IMR-90 (cell line): ENCODE measurements at regions not wholly inside any gene's neighbourhood (a gene's known extent, or its start where the extent isn't known, plus 50 kb on each side); places are given as distances from the start of the nearest gene placed in this dataset.

Experiments
- ATAC-seq: fragments of 200-7000 bp; cut with Tn5 transposase; 2 replicates; pipeline ENCODE4 v1.9.1; 2020; ENCODE audit warnings: low read depth, mild to moderate bottlenecking, moderate library complexity
- BruUV-seq: library from RNA; stranded (reverse); fragments of 400-500 nt; replicated peaks from 2 replicates; lab custom pipeline; 2021; lab: Mats Ljungman, UMichigan
- CTCF ChIA-PET: fragments of 300-600 bp; formaldehyde crosslinking; extraction: SDS; loops from one replicate; lab custom pipeline; 2021; ENCODE audit warnings: antibody characterized with exemption; lab: Yijun Ruan, JAX
- POLR2A ChIA-PET: fragments of 300-600 bp; sonication (Branson Sonifier 250); formaldehyde crosslinking; loops from one replicate; lab custom pipeline; 2022; ENCODE audit warnings: antibody characterized with exemption; ENCODE audit not compliant: unreplicated experiment; lab: Charles Lee
- DNase-seq: peaks from one replicate; pipeline ENCODE4 v3.0.0; 2013
- H2AFZ ChIP-seq: replicated peaks from 2 replicates; pipeline ENCODE3; 2013; ENCODE audit warnings: low read length, mild to moderate bottlenecking; ENCODE audit not compliant: poor library complexity
- H2AK5ac ChIP-seq: 2 replicates; pipeline ENCODE4 v1.6.1; 2013; ENCODE audit warnings: low read depth, low read length, inconsistent platforms
- H2AK9ac ChIP-seq: replicated peaks from 2 replicates; pipeline ENCODE3; 2013; ENCODE audit warnings: mild to moderate bottlenecking, low read depth, low read length, moderate library complexity; ENCODE audit not compliant: poor library complexity
- H2BK120ac ChIP-seq: 2 replicates; pipeline ENCODE4 v1.6.1; 2013; ENCODE audit warnings: low read depth, low read length, inconsistent platforms
- H2BK15ac ChIP-seq: 3 replicates; pipeline ENCODE4 v1.6.1; 2013; ENCODE audit warnings: low read depth, low read length, inconsistent platforms
- H2BK20ac ChIP-seq: 2 replicates; pipeline ENCODE4 v1.6.1; 2013; ENCODE audit warnings: low read depth, mild to moderate bottlenecking, inconsistent platforms, low read length, moderate library complexity
- H2BK5ac ChIP-seq: 2 replicates; pipeline ENCODE4 v1.6.1; 2013; ENCODE audit warnings: mild to moderate bottlenecking, low read depth, low read length, inconsistent platforms; ENCODE audit not compliant: poor library complexity, severe bottlenecking
- H3K14ac ChIP-seq: replicated peaks from 2 replicates; pipeline ENCODE4 v1.6.1; 2013; ENCODE audit warnings: low read depth, low read length, inconsistent platforms
- H3K18ac ChIP-seq: 2 replicates; pipeline ENCODE4 v1.6.1; 2013; ENCODE audit warnings: low read depth, low read length, control low read depth
- H3K23ac ChIP-seq: 2 replicates; pipeline ENCODE4 v1.6.1; 2013; ENCODE audit warnings: low read depth, low read length, inconsistent platforms
- H3K27ac ChIP-seq: 2 replicates; pipeline ENCODE4 v1.5.1; 2013; ENCODE audit warnings: mild to moderate bottlenecking, control low read depth, low read length; ENCODE audit not compliant: insufficient read depth
- H3K27me3 ChIP-seq: 2 replicates; pipeline ENCODE4 v1.6.1; 2013; ENCODE audit warnings: low read length; ENCODE audit not compliant: control insufficient read depth, insufficient read depth
- H3K36me3 ChIP-seq: 2 replicates; pipeline ENCODE4 v1.6.1; 2013; ENCODE audit warnings: low read length, mixed read lengths; ENCODE audit not compliant: control insufficient read depth, insufficient read depth
- H3K4ac ChIP-seq: 2 replicates; pipeline ENCODE4 v1.6.1; 2013; ENCODE audit warnings: low read depth, low read length, inconsistent platforms
- H3K4me1 ChIP-seq: 2 replicates; pipeline ENCODE4 v1.6.1; 2013; ENCODE audit warnings: low read length, mixed read lengths; ENCODE audit not compliant: control insufficient read depth, insufficient read depth
- H3K4me2 ChIP-seq: 2 replicates; pipeline ENCODE4 v1.6.1; 2013; ENCODE audit warnings: low read depth, mild to moderate bottlenecking, control low read depth, low read length, moderate library complexity
- H3K4me3 ChIP-seq: 2 replicates; pipeline ENCODE4 v1.5.1; 2013; ENCODE audit warnings: low read depth, mild to moderate bottlenecking, control low read depth, low read length, moderate library complexity; ENCODE audit not compliant: insufficient read depth
- H3K56ac ChIP-seq: 2 replicates; pipeline ENCODE4 v1.6.1; 2013; ENCODE audit warnings: low read length, inconsistent platforms; ENCODE audit not compliant: insufficient read depth; ENCODE audit errors: extremely low read depth
- H3K79me1 ChIP-seq, 2 experiments: 2 replicates each; pipeline ENCODE4 v1.6.1; 2013; ENCODE audit warnings: low read length in 2 of 2, inconsistent platforms in 1 of 2, low read depth in 1 of 2
- H3K9ac ChIP-seq: 2 replicates; pipeline ENCODE4 v1.6.1; 2013; ENCODE audit warnings: low read depth, low read length, control low read depth
- H3K9me1 ChIP-seq: 2 replicates; pipeline ENCODE4 v1.6.1; 2013; ENCODE audit warnings: low read length, inconsistent platforms; ENCODE audit not compliant: insufficient read depth
- H3K9me3 ChIP-seq: 2 replicates; pipeline ENCODE4 v1.6.1; 2013; ENCODE audit warnings: low read length; ENCODE audit not compliant: control insufficient read depth, insufficient read depth
- H4K20me1 ChIP-seq: 2 replicates; pipeline ENCODE4 v1.6.1; 2013; ENCODE audit warnings: low read length, inconsistent platforms; ENCODE audit not compliant: insufficient read depth
- H4K5ac ChIP-seq: 2 replicates; pipeline ENCODE4 v1.6.1; 2013; ENCODE audit warnings: mild to moderate bottlenecking, low read depth, low read length, control low read depth
- H4K8ac ChIP-seq, 2 experiments: 2 replicates each; pipeline ENCODE4 v1.6.1; 2013; ENCODE audit warnings: low read depth in 2 of 2, low read length in 2 of 2, control low read depth in 1 of 2, inconsistent platforms in 1 of 2
- H4K91ac ChIP-seq: 2 replicates; pipeline ENCODE4 v1.6.1; 2013; ENCODE audit warnings: low read depth, low read length, inconsistent platforms; ENCODE audit not compliant: insufficient read depth
- BHLHE40 ChIP-seq: fragments of 150-350 bp; IDR thresholded peaks from 2 replicates; pipeline ENCODE4 v1.6.1; 2016; ENCODE audit warnings: mild to moderate bottlenecking, low read depth, low read length
- CHD1 ChIP-seq: IDR thresholded peaks from 2 replicates; pipeline ENCODE4 v1.6.1; 2012; ENCODE audit warnings: low read depth, low read length, improper control_type of control experiment
- CTCF ChIP-seq: conservative IDR thresholded peaks from 2 replicates; pipeline ENCODE4 v1.5.1; 2012; ENCODE audit warnings: mild to moderate bottlenecking, low read depth, low read length, improper control_type of control experiment
- FOS ChIP-seq: fragments of 150-350 bp; IDR thresholded peaks from 2 replicates; pipeline ENCODE4 v1.6.1; 2016; ENCODE audit warnings: low read depth, low read length
- MAZ ChIP-seq: IDR thresholded peaks from 2 replicates; pipeline ENCODE4 v1.6.1; 2012; ENCODE audit warnings: low read depth, mild to moderate bottlenecking, low read length, improper control_type of control experiment, moderate library complexity, borderline replicate concordance
- MXI1 ChIP-seq: IDR thresholded peaks from 2 replicates; pipeline ENCODE4 v1.6.1; 2012; ENCODE audit warnings: low read depth, mild to moderate bottlenecking, low read length, moderate library complexity, borderline replicate concordance
- NFE2L2 ChIP-seq: fragments of 150-350 bp; IDR thresholded peaks from 2 replicates; pipeline ENCODE4 v1.6.1; 2016; ENCODE audit warnings: low read depth, mild to moderate bottlenecking, low read length
- POLR2A ChIP-seq: IDR thresholded peaks from 2 replicates; pipeline ENCODE4 v1.6.1; 2012; ENCODE audit warnings: mild to moderate bottlenecking, low read depth, low read length
- RAD21 ChIP-seq: IDR thresholded peaks from 2 replicates; pipeline ENCODE4 v1.6.1; 2012; ENCODE audit warnings: low read length, improper control_type of control experiment
- RCOR1 ChIP-seq: IDR thresholded peaks from 2 replicates; pipeline ENCODE4 v1.6.1; 2012; ENCODE audit warnings: mild to moderate bottlenecking, low read length, improper control_type of control experiment; ENCODE audit not compliant: insufficient replicate concordance
- RFX5 ChIP-seq: IDR thresholded peaks from 2 replicates; pipeline ENCODE4 v1.8.0; 2012; ENCODE audit warnings: low read depth, mild to moderate bottlenecking, low read length, moderate library complexity
- SMC3 ChIP-seq: fragments of 150-350 bp; IDR thresholded peaks from 2 replicates; pipeline ENCODE4 v1.6.1; 2016; ENCODE audit warnings: low read depth, mild to moderate bottlenecking, antibody characterized with exemption, low read length, moderate library complexity
- USF2 ChIP-seq: fragments of 150-350 bp; IDR thresholded peaks from 2 replicates; pipeline ENCODE4 v1.6.1; 2017; ENCODE audit warnings: mild to moderate bottlenecking, antibody characterized with exemption, low read length, low read depth
- WGBS, 2 experiments: methylation state at CpG; one replicate each; pipeline versions ENCODE4 v1.1.5 to v1.1.7; 2013; ENCODE audit warnings: missing lambda C conversion rate in 2 of 2; ENCODE audit not compliant: insufficient read length in 1 of 2; ENCODE audit errors: extremely low coverage in 2 of 2; 5-methylcytosine and 5-hydroxymethylcytosine counted together
- dilution Hi-C: fragments of 300-500 bp; cut with HindIII; formaldehyde crosslinking; loops from one replicate; pipeline ENCODE4 v1.14.3; 2018; ENCODE audit warnings: low sequenced_read_pairs; ENCODE audit not compliant: unreplicated experiment
- in situ Hi-C: fragments of 300-500 bp; cut with MboI; formaldehyde crosslinking; loops from 3 replicates; pipeline ENCODE4 v1.14.3; 2019; ENCODE audit warnings: low sequenced_read_pairs, inconsistent platforms, mixed read lengths
- intact Hi-C: fragments of 100-400 bp; cut with micrococcal nuclease; formaldehyde crosslinking; loops from 2 replicates; pipeline ENCODE4 v1.10.0; 2022

GRCh38 chr5:142421621-142422397 lies 97.0 kb upstream of the SPRY4 start:
- Histone ChIP-seq H2AK9ac (no peak overlapping the region), H3K4me3 (no peak overlapping the region), H3K4me1 (peaks cover 10% of the 10 kb centered on the region), H3K4ac (no peak overlapping the region), H3K9ac (no peak overlapping the region), H3K18ac (0 out of 2 replicates have a peak overlapping the region, but pooled peaks have one; percentile 20), H4K91ac (no peak overlapping the region), H3K9me3 (no peaks in the 10 kb centered on the region), H3K4me2 (peak overlapping the region; percentile 52; the same call in 1 of the 2 replicates), H3K9me1 (0 out of 2 replicates have a peak, but pooled peaks cover 3% of the 10 kb centered on the region), H4K8ac (no peak overlapping the region), H2AK5ac (peak overlapping the region; percentile 32; the same call in 1 of the 2 replicates), H3K27me3 (no peaks in the 10 kb centered on the region), H3K14ac (no peak overlapping the region), H3K36me3 (no peaks in the 10 kb centered on the region), H3K56ac (no peak overlapping the region), H2BK5ac (no peak overlapping the region), H4K5ac (no peak overlapping the region), H3K79me1 (peaks cover 0 to 4% of the 10 kb centered on the region in 2 experiments; a peak in 1 of 4 replicates), H2BK15ac (no peak overlapping the region; the same call in 2 of the 3 replicates), H2BK120ac (peak overlapping the region; percentile 19; the same call in 1 of the 2 replicates), H3K23ac (no peak overlapping the region), H2AFZ (no peak overlapping the region), H2BK20ac (no peak overlapping the region), H4K20me1 (no peaks in the 10 kb centered on the region), H3K27ac (no peak overlapping the region)
- no CpG with 5 or more reads among the region's 1 CpG for WGBS, 2 experiments
- no TSS peak for BruUV-seq
- DNase-seq: no peak
- intact Hi-C loops: no loop called here
- TF ChIP-seq USF2 (no peak), BHLHE40 (no peak), POLR2A (no peak), FOS (no peak), SMC3 (no peak), CTCF (no peak), CHD1 (no peak), RCOR1 (no peak), MXI1 (no peak), RFX5 (no peak), NFE2L2 (no peak), MAZ (no peak), RAD21 (no peak)
- dilution Hi-C loops: no loop called here
- ATAC-seq: no peak; the same call in 1 of the 2 replicates
- in situ Hi-C loops: no loop called here
- ChIA-PET CTCF (interaction anchor here (0.6 kb wide), 3 partner anchors 261 to 858 kb away, joined by 3 to 5 read pairs (median 3); partner anchors contain the start of gene ARAP3), POLR2A (no interaction called here)
